ENCODE measurements at regions not wholly inside any gene's neighbourhood (a gene's known extent, or its start where the extent isn't known, plus 50 kb on each side); places are given as distances from the start of the nearest gene placed in this dataset.

DNA sequence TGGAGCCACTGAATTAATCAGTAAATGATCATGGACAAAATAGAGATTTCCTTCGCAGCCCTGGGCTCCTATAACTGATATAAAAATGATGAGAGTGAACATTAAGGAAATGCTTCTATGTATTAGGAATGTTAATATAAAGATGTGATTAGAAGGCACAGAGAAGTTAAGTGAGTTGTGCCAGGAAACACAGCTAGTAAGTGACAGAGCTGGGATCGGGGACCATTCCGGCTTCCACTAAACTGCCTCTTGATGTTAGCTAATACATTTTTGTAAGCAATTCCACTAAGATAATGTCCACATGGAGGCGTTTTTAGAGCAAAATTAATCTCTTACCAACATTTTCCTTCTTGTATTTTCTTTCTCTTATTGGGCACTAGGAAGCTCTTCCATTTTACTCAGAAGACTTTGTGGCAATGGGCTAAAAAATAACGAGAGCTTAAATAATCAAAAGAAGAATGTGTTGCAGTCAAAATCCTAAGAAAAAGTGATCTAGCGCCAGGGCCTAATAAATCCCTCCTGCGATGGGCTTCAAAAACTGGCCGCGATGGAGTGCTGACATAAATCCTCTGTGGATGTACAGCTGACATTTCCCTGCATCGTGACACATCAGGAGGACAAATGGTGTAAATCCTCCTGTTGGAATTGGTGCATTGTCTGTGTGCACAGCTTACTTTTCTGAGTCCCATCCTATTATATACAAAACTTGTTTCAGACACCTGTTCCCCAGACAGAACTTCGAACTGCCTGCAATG lies 326.1 kb upstream of the MAF start:
- no peak overlapping the region for H3K27ac ChIP-seq
- no peak for TF ChIP-seq ZFX (IDR thresholded peaks at IDR 0.05)
- no peak for TF ChIP-seq CTCF (conservative IDR thresholded peaks at IDR 0.05)

GRCh38 chr16:79923431-79923830 lies 322.9 kb upstream of the MAF start:
- TF ChIP-seq ZFX (IDR thresholded peaks at IDR 0.05) (no peak), CTCF (conservative IDR thresholded peaks at IDR 0.05) (no peak)
- H3K27ac ChIP-seq, result no peak overlapping the region

DNA sequence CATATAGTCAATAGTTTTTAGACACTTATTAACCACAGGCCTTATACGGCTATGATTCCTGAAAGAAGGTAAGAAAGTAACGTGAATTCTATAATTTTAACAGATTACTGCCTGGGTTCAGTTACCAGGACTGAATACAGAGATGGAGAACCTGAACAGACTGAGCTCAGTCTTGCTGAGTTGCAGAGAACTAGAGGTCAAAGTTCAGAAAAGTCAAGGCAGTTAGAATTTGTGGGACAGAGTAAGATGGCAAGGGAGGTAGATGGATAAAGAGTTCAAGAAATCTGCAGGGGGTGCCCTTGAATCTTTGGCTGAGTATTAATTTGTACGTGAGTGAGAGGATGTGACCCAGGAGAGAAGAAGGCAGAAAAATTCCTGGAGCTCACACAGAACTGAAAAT lies 320.1 kb upstream of the MAF start:
- TF ChIP-seq ZFX (IDR thresholded peaks at IDR 0.05) (no peak), CTCF (conservative IDR thresholded peaks at IDR 0.05) (no peak)

DNA sequence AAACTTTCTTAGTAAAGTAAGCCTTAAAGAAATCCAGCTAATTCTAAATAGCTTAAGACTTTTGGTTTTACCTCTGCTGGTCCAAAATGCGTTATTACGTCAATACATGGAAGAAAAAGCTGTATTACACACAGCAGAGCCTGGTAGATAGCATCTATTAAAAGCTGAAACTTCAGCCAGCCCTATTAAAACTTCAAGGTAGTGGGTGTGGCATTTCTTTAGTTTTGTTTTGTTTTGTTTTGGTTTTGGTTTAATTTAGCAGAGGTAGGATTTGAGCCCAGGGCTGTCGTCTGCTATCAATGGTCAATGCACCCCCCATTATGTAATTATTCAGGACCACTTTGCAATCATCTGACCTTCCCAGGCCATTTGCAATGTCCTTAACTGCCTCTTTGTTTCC lies 318.4 kb upstream of the MAF start:
- no peak for TF ChIP-seq CTCF (conservative IDR thresholded peaks at IDR 0.05)
- TF ChIP-seq ZFX (IDR thresholded peaks at IDR 0.05), result no peak
- H3K27ac ChIP-seq, result no peak overlapping the region

More for the DNA sequence above, 320.1 kb upstream of the MAF start:
- no peak overlapping the region for H3K27ac ChIP-seq

GRCh38 chr16:79915761-79916160 lies 315.2 kb upstream of the MAF start:
- TF ChIP-seq ZFX (IDR thresholded peaks at IDR 0.05), result no peak
- no peak for TF ChIP-seq CTCF (conservative IDR thresholded peaks at IDR 0.05)
- H3K27ac ChIP-seq, result no peak overlapping the region

DNA sequence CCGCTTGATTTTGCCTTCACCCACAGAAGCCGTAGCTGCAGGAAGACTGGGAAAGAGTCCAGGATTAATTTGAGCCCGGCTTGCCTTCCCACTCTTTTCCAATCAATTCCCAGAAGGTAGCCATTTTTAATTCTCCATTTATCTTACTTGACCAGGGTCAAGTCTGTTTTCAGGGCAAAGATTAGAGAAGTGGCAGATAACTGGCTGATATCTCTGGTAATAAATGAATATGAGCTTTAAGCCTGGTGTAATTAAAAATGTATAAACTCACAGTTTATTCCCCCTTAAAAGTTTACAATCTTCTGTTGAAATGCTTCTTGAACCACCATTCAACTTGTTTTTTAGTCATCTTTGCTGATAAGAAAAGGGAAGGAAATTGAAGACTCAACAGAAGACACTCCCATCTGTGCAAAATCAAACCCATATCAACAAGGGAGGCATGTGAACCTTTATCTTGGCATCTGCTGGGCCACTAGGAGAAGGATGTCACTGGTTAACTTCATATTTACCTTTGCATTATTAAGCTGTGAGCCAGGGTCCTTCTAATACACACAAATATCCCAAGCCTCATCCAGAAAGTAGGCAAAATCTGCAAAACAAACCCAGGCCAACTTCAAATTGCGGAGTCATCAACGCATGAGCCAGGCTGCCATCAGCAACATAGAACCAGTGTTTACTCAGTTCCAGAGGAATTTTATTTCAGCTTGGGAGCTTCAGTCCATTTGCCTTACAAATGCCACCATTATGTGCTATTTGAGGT lies 314.6 kb upstream of the MAF start:
- H3K27ac ChIP-seq, result no peak overlapping the region
- TF ChIP-seq ZFX (IDR thresholded peaks at IDR 0.05) (no peak), CTCF (conservative IDR thresholded peaks at IDR 0.05) (no peak)

DNA sequence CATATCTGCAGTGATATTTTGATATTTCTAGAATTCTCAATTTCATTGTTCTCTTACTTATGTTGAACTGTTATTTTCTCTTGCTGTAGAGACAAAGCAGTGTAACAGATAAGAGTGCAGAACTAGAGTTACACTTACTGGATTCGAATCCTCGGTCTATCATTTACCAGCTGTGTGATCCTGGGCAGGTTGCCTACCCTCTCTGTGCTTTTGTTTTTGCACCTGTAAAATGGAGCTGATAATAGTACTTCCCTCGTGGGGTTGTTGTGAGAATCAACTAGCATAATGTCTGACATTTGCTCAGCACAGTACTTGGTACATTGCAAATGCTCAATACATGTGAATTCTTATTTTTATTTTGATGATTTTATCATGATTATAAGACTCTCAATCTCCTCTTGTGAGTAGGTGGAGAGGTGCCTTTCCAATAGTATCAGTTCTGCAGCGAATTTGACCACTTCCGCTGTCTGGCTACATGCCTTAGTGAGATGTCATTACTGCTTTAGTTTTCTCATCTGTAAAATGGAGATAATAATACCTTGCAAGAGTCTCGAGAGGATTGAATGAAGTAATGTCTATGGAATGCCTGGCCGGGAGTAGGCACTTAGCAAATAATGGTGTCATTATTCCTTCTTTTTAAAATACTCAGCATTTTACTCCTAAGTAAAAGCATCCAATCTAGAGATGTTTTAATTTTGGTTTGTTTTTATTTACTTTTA lies 312.2 kb upstream of the MAF start:
- no peak overlapping the region for H3K27ac ChIP-seq
- TF ChIP-seq CTCF (conservative IDR thresholded peaks at IDR 0.05) (no peak), ZFX (IDR thresholded peaks at IDR 0.05) (no peak)

Data from C4-2B (cell line).